GM12801 (cell line): ENCODE measurements at regions not wholly inside any gene's neighbourhood (a gene's known extent, or its start where the extent isn't known, plus 50 kb on each side); places are given as distances from the start of the nearest gene placed in this dataset.

ENCODE experiments used
- TF ChIP-seq, protein P1 (sequence below): IDR thresholded peaks from one replicate; pipeline ENCODE4 v1.5.1; 2011; ENCODE audit warnings: control low read depth; ENCODE audit not compliant: insufficient read length; ENCODE audit errors: extremely low read depth

DNA sequence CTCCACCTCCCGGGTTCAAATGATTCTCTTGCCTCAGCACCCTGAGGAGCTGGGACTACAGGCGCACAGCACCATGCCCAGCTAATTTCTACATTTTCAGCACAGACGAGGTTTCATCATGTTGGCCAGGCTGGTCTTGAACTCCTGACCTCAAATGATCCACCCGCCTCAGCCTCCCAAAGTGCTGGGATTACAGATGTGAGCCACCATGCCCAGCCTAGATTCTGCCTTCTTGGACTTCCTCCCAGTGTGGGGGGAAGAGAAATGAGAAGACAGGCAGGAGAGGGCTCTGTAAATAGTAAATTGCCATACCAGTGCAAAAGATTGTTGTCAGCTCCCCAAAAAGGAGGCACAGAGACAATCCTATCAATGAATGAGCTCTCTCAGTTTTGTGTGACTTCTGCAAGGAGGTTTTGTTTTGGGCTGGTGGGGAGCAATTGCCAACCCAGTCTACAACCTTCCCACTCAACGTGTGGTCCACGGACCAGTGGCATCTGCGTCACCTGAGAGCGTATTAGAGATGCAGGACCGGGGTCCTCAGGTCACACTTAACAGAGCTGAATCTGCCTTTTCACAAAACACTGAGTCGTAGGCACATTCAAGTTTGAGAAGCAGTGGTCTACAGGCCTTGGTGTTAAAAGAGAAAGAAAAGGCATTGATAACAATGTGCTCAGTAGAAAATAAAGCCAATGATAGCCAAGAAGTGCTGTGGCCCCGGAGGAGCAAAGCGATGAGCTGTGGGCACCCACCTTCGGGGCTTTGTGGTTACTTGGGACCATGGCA, 78.1 kb downstream of the MYCN start:
- TF ChIP-seq, protein P1, sequence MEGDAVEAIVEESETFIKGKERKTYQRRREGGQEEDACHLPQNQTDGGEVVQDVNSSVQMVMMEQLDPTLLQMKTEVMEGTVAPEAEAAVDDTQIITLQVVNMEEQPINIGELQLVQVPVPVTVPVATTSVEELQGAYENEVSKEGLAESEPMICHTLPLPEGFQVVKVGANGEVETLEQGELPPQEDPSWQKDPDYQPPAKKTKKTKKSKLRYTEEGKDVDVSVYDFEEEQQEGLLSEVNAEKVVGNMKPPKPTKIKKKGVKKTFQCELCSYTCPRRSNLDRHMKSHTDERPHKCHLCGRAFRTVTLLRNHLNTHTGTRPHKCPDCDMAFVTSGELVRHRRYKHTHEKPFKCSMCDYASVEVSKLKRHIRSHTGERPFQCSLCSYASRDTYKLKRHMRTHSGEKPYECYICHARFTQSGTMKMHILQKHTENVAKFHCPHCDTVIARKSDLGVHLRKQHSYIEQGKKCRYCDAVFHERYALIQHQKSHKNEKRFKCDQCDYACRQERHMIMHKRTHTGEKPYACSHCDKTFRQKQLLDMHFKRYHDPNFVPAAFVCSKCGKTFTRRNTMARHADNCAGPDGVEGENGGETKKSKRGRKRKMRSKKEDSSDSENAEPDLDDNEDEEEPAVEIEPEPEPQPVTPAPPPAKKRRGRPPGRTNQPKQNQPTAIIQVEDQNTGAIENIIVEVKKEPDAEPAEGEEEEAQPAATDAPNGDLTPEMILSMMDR = no peak

DNA sequence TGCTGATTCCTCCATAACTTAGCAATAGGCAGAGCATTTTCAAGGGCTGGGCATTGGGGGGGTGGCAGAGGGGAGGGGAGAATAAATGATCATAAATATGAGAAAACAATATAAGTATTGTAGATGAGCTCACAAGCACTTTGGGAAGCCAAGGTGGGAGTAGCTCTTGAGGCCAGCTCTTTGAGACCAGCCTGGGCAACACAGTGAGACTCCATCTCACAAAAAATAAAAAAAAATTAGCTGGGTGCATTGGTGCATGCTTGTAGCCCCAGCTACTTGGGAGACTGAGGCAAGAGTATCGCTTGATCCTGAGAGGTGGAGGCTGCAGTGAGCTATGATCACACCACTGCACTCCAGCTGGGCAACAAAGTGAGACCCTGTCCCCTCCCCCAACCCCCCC, 75.9 kb downstream of the MYCN start:
- TF ChIP-seq, protein P1 = no peak

DNA sequence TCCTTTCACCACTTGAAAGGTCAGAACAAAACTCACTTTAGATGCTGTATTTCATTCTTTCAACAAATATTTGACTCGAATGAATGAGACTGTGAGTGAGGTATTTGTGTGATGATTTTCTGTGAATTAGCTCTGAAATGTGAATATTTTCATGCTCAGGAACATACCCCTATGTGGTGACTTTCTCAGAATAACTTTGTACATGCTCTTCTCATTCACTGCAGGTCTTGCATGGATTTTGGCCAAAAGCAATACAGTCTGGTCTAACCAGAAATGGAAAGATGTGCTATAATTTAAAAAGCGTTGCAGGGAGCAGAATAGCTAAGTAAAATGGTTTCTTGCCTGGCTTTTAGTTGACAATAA, 75.5 kb downstream of the MYCN start:
- TF ChIP-seq, protein P1 = no peak

DNA sequence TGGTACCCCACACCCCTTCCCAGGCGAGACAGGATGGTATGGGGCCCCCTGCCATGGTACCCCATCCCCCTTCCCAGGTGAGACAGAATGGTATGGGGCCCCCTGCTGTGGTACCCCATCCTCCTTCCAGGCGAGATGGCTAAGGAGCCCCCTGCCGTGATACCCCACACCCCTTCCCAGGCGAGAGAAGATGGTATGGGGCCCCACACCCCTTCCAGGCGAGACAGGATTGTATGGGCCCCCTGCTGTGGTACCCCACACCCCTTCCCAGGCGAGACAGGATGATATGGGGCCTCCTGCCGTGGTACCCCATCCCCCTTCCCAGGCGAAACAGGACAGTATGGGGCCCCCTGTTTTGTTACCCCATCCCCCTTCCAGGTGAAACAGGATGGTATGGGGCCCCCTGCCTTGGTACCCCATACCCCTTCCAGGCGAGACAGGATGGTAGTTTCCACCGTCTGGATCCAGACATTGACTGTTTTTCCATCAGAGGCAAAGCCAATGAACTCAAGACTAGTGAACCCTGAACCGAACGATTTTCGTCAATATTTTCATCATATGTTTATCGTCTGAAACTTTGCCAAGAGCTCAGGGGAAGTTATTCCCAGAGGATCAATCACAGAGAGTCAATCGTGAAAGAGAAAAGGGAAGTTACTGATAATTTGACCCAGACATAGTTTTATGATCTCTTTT, 75.0 kb downstream of the MYCN start:
- TF ChIP-seq, protein P1 = no peak

DNA sequence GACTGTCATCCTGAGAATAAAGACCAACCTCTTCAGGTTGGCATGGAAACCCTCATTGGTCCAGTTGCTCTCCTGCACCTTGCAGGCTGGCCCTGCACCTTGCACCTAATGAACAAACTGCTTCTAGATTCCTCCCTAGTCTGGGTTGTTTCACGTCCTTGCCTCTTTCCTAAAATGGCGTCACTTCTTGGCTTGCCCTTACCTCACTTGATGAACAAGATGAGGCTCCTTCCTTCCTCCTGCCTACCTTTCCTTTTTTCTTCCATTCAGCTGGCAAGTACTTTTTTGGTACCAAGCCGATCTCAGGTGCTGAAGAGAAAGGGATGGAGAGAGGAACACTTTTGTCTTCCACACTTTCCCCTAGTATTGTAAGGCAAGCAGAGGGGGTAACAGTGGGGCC, 74.5 kb downstream of the MYCN start:
- TF ChIP-seq, protein P1 = no peak

DNA sequence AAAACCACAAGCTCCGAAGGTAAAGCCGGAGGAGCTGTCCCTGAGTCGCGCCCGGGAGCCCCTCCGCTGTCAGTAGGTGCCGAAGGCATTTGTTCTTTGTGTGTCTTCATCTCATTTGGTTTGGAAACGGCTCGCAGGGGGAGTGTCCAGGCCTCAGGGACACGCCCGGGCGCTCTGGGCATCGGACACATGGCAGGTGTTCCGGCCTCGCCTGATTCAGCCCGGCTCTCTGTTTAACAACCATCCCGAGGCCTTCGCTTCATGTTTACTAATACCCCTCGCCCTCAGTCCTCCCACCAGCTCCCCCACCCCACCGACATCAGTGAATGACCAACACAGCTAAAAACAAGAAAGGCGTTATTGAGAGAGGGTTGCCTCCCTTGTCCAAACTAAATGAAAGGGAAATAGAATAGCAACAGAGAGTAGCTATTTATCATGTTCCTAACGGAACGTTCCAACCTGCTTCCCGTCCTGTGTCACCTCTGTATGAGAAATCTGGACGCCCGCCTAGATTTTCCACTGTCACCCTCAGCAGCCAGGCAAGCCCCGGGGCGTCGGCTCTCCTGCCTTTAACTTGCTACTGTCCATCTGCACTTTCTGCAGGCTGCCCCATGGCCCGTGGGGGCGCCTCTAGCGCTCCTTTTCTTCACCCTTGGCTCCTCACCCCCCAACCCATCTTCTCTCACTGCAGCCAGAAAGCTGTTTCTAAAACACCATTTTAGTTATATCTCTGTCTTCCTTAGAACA, 73.9 kb downstream of the MYCN start:
- TF ChIP-seq, protein P1 = no peak

DNA sequence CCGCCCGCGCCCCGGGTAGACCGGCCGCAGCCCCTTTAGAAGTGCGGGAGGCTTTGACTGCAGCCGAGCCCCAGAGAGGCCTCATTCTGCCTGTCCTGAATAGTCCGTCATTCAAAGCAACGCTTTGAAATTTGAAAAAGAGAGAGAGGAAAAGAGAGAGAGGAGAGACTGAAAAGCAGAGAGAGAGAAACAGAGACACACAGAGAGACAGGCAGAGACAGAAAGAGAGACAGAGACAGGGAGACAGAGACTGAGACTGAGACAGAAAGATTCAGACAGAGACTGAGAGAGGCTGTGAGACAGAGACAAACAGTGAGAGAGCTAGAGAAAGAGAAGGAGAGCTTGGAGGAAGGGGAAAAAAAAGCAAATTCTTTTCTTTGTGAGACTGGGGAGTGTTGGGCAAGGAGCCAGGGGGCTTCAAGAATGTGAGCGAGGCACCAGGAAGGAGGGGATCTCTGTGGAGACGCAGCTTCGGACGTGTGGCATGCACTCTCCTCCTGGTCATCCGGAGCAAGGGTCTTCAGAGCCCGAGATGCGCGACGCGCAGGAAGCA, 73.1 kb downstream of the MYCN start:
- TF ChIP-seq, protein P1 = no peak
